ENCODE measurements at regions not wholly inside any gene's neighbourhood (a gene's known extent, or its start where the extent isn't known, plus 50 kb on each side); places are given as distances from the start of the nearest gene placed in this dataset.
"Not testable (repeated sequence)": the region's sequence is repeated elsewhere in the genome, so short reads cannot be mapped to it uniquely, and the experiment has no call there.

DNA sequence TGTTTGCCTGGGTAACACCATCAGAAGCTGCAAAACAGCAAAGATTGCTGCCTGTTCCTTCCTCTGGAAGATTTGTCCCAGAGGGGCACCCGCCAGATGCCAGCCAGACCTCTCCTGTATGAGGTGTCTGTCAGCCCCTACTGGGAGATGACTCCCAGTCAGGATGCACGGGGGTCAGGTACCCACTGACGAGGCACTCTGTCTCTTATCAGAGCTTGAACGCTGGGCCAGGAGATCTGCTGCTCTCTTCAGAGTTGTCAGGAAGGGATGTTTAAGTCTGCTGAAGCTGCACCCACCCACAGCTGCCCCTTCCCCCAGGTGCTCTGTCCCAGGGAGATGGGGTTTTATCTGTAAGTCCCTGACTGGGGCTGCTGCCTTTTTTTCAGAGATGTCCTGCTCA, 207.4 kb upstream of the PDE3A start:
- TF ChIP-seq POLR2A (IDR thresholded peaks at IDR 0.05; ENCODE audit: low read depth, low read length); TAF1 (IDR thresholded peaks at IDR 0.05; ENCODE audit: borderline replicate concordance, low read depth, low read length); POLR2AphosphoS5 (IDR thresholded peaks at IDR 0.05; ENCODE audit: low read depth, low read length): not testable (repeated sequence)

Data from GM12892 (cell line).